ENCODE measurements at regions not wholly inside any gene's neighbourhood (a gene's known extent, or its start where the extent isn't known, plus 50 kb on each side); places are given as distances from the start of the nearest gene placed in this dataset.

- no peak for TF ChIP-seq CTCF (IDR thresholded peaks at IDR 0.05; ENCODE audit: low read depth, low read length, missing control alignments)
- DNase-seq (ENCODE audit: low read depth), result no peak
- in situ Hi-C loops (cut with HindIII; ENCODE audit: low sequenced_read_pairs), result no loop called here
- H3K4me3 ChIP-seq (ENCODE audit: low read depth, low read length), result no peak overlapping the region
Observed at GRCh38 chr9:24127519-24127918, 301.5 kb upstream of the ELAVL2 start.

DNA sequence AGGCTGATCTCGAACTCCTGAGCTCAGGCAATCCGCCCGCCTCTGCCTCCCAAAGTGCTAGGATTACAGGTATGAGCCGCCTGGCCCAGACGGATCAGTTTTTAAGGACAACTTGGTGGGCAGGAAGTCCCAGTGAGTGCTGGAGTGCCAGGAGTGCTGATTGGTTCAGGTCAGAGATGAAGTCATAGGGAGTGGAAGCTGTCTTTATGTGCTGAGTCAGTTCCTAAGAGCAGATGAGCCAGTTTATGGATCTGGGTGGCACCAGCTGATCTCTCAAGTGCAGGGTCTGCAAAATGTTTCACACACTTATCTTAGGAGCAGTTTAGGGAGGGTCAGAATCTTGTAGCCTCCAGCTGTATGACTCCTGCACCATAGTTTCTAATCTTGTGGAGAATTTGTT lies 292.1 kb upstream of the ELAVL2 start:
- no peak for DNase-seq (ENCODE audit: low read depth)
- H3K4me3 ChIP-seq (ENCODE audit: low read depth, low read length), result no peak overlapping the region
- no peak for TF ChIP-seq CTCF (IDR thresholded peaks at IDR 0.05; ENCODE audit: low read depth, low read length, missing control alignments)
- in situ Hi-C loops (cut with HindIII; ENCODE audit: low sequenced_read_pairs), result no loop called here

DNA sequence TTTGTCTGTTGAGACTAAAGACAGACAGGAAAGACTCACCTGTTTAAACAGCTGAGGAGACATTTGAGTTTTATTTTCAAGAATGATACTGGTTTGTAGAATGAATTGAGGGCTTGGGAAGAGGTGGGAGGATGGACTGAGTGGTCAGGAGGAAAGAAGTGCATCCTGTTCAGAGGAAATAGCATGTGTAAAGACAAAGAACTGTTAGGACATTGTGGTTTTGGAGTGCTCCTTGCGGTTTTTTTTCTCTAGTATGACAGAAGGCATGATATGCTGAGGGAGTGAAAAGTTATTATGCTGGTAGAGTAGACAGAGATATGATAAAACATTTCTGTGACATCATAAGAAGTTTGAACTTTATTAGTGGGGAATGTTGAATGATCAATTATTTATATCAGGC lies 270.7 kb upstream of the ELAVL2 start:
- TF ChIP-seq CTCF (IDR thresholded peaks at IDR 0.05; ENCODE audit: low read depth, low read length, missing control alignments), result no peak
- in situ Hi-C loops (cut with HindIII; ENCODE audit: low sequenced_read_pairs), result no loop called here
- no peak for DNase-seq (ENCODE audit: low read depth)
- no peak overlapping the region for H3K4me3 ChIP-seq (ENCODE audit: low read depth, low read length)

DNA sequence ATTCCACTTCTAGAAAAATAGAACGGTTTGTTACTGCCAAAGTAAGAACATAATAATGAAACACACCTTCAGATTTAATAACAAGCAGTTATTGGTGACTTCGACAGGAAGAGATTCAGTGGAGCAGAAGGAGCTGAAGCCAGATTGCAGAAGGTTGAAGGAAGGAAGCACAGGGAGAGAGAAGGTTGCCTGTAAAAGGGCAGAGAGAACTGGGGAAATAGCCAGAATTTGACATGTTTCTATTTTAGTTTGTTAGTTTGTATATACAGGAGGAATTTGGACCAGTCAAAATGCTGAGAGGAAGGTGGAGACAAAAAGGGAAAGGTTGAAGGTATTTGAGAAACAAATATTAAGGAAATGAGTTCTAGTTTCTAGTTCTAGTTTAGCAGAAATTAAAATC lies 269.2 kb upstream of the ELAVL2 start:
- no peak for TF ChIP-seq CTCF (IDR thresholded peaks at IDR 0.05; ENCODE audit: low read depth, low read length, missing control alignments)
- no peak overlapping the region for H3K4me3 ChIP-seq (ENCODE audit: low read depth, low read length)
- DNase-seq (ENCODE audit: low read depth), result no peak
- in situ Hi-C loops (cut with HindIII; ENCODE audit: low sequenced_read_pairs), result no loop called here

- no peak for DNase-seq (ENCODE audit: low read depth)
- no peak overlapping the region for H3K4me3 ChIP-seq (ENCODE audit: low read depth, low read length)
- TF ChIP-seq CTCF (IDR thresholded peaks at IDR 0.05; ENCODE audit: low read depth, low read length, missing control alignments), result no peak
- in situ Hi-C loops (cut with HindIII; ENCODE audit: low sequenced_read_pairs), result no loop called here
Observed at GRCh38 chr9:24090566-24090965, 264.5 kb upstream of the ELAVL2 start.

DNA sequence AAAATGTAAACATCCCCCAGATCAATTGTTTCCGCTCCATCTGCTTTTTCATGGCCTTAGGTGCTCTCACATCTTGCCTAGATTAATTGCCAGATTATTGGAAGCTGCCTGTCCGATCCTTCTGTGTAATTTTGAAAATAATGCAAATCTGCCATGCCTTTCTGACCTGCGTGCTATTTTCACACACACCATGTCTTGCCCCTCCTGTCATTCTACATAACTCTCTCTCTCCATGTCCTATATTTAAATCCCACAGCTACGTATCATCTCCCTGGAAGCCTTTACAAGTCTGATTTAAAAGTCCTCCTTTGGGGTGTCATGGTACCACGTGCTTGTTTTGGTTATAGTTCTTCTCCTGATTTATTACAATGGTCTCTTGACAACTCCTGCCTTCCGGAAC lies 247.6 kb upstream of the ELAVL2 start:
- in situ Hi-C loops (cut with HindIII; ENCODE audit: low sequenced_read_pairs), result no loop called here
- H3K4me3 ChIP-seq (ENCODE audit: low read depth, low read length), result no peak overlapping the region
- no peak for DNase-seq (ENCODE audit: low read depth)
- no peak for TF ChIP-seq CTCF (IDR thresholded peaks at IDR 0.05; ENCODE audit: low read depth, low read length, missing control alignments)

DNA sequence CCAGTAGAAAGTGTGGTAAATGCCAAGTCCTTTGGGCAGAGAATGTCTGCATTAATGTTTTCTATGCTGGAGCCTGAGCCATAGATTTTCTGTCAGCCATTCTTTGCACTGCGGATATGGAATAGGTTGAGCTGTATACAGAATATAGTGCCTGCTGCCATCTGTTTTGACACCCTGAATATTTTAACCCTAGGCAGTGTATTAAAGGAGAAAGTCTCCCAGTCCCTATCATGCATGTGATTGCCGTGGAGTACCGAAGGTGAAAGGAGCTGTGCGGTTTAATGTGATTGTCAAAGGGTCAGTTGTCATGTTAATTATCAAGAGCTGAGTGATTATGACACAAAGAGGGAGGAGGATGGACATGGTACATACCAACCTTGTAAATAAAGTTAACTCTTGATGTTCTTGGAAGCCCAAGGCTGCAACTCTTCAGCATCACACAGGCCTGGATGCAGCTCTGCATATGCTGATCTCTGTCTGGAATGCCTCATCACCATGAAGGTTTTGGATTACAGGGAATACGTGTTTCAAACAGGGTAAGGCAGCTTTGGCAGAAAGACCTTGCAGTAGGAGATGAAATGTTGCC lies 247.1 kb upstream of the ELAVL2 start:
- TF ChIP-seq CTCF (IDR thresholded peaks at IDR 0.05; ENCODE audit: low read depth, low read length, missing control alignments), result no peak
- in situ Hi-C loops (cut with HindIII; ENCODE audit: low sequenced_read_pairs), result no loop called here
- DNase-seq (ENCODE audit: low read depth), result no peak
- H3K4me3 ChIP-seq (ENCODE audit: low read depth, low read length), result no peak overlapping the region

Data from astrocyte of the cerebellum (primary cell).